SK-N-SH (cell line): ENCODE measurements at regions not wholly inside any gene's neighbourhood (a gene's known extent, or its start where the extent isn't known, plus 50 kb on each side); places are given as distances from the start of the nearest gene placed in this dataset.

Source experiments
- CTCF ChIA-PET: fragments of 300-600, 350-600 bp; formaldehyde crosslinking; extraction: SDS; loops from one replicate; lab custom pipeline; 2021; lab: Yijun Ruan, JAX
- POLR2A ChIA-PET: fragments of 350-600 bp; sonication (Branson Sonifier 250); formaldehyde crosslinking; extraction: SDS; loops from one replicate; lab custom pipeline; 2020; ENCODE audit warnings: antibody characterized with exemption, inconsistent platforms; lab: Yijun Ruan, JAX
- DNase-seq: peaks from one replicate; pipeline ENCODE4 v3.0.0; 2012
- H2AFZ ChIP-seq: fragments of 200-600 bp; sonication (generic); 2 replicates; pipeline ENCODE4 v1.8.1; 2016; ENCODE audit warnings: antibody characterized with exemption, mild to moderate bottlenecking, low read depth
- H3F3A ChIP-seq: fragments of 200-600 bp; sonication (generic); replicated peaks from 2 replicates; pipeline ENCODE3; 2016; ENCODE audit warnings: antibody characterized with exemption, mild to moderate bottlenecking; ENCODE audit not compliant: insufficient read depth
- H3K27ac ChIP-seq, 2 experiments: fragments of 200-500 bp in 1 of 2; fragments of 200-600 bp in 1 of 2; sonication (Bioruptor generic) in 1 of 2; sonication (generic), shearing (Covaris generic) in 1 of 2; 2 replicates each; pipeline versions ENCODE4 v1.5.1 to v1.6.1; 2014 to 2016; ENCODE audit warnings: low read depth in 2 of 2, inconsistent platforms in 1 of 2, low read length in 1 of 2, mild to moderate bottlenecking in 1 of 2, mixed read lengths in 1 of 2
- H3K27me3 ChIP-seq: fragments of 200-600 bp; sonication (generic), shearing (Covaris generic); 2 replicates; pipeline ENCODE4 v1.6.1; 2016; ENCODE audit warnings: mixed run types; ENCODE audit not compliant: insufficient read depth
- H3K36me3 ChIP-seq, 2 experiments: fragments of 200-500 bp in 1 of 2; fragments of 200-600 bp in 1 of 2; sonication (Bioruptor generic) in 1 of 2; sonication (generic) in 1 of 2; replicated peaks in 1 of 2; 2 replicates each; pipeline versions ENCODE3 to v1.5.1; 2014 to 2016; ENCODE audit warnings: low read length in 1 of 2, mild to moderate bottlenecking in 1 of 2; ENCODE audit not compliant: insufficient read depth in 2 of 2, control insufficient read depth in 1 of 2
- H3K4me1 ChIP-seq, 2 experiments: fragments of 200-500 bp in 1 of 2; fragments of 200-600 bp in 1 of 2; sonication (Bioruptor generic) in 1 of 2; sonication (generic), shearing (Covaris generic) in 1 of 2; 2 replicates each; pipeline versions ENCODE4 v1.5.1 to v1.6.1; 2014 to 2016; ENCODE audit warnings: low read depth in 1 of 2, low read length in 1 of 2, mixed run types in 1 of 2; ENCODE audit not compliant: insufficient read depth in 2 of 2, control insufficient read depth in 1 of 2
- H3K4me2 ChIP-seq: fragments of 200-600 bp; sonication (generic), shearing (Covaris generic); 2 replicates; pipeline ENCODE4 v1.6.1; 2017; ENCODE audit warnings: mixed run types
- H3K4me3 ChIP-seq, 2 experiments: fragments of 200-500 bp in 1 of 2; fragments of 200-600 bp in 1 of 2; sonication (Bioruptor generic) in 1 of 2; sonication (generic), shearing (Covaris generic) in 1 of 2; 2 replicates each; pipeline versions ENCODE4 v1.5.1 to v1.8.1; 2014 to 2016; ENCODE audit warnings: low read depth in 2 of 2, inconsistent platforms in 1 of 2, low read length in 1 of 2, mild to moderate bottlenecking in 1 of 2, mixed read lengths in 1 of 2, moderate library complexity in 1 of 2
- H3K79me2 ChIP-seq: fragments of 200-600 bp; sonication (generic); 2 replicates; pipeline ENCODE4 v1.8.1; 2017; ENCODE audit warnings: mild to moderate bottlenecking; ENCODE audit not compliant: insufficient read depth
- H3K9ac ChIP-seq: fragments of 200-600 bp; sonication (generic); 2 replicates; pipeline ENCODE4 v1.6.1; 2017; ENCODE audit warnings: mixed run types
- H3K9me2 ChIP-seq: fragments of 200-600 bp; sonication (generic); 2 replicates; pipeline ENCODE4 v1.6.1; 2017; ENCODE audit warnings: mixed run types
- H3K9me3 ChIP-seq: fragments of 200-600 bp; sonication (generic); 2 replicates; pipeline ENCODE4 v1.6.1; 2017; ENCODE audit warnings: mixed run types, mild to moderate bottlenecking, moderate library complexity
- H4K20me1 ChIP-seq: fragments of 200-600 bp; sonication (generic); 2 replicates; pipeline ENCODE4 v1.6.1; 2017; ENCODE audit warnings: mild to moderate bottlenecking, mixed run types; ENCODE audit not compliant: insufficient read depth
- EP300 ChIP-seq, 2 experiments: IDR thresholded peaks; 2 replicates each; pipeline versions ENCODE4 v1.4.0 to v1.6.1; 2012; ENCODE audit warnings: borderline replicate concordance in 1 of 2, low read depth in 1 of 2, low read length in 1 of 2
- FOSL2 ChIP-seq: IDR thresholded peaks from 2 replicates; pipeline ENCODE4 v1.4.0; 2012; ENCODE audit warnings: low read depth, mild to moderate bottlenecking, moderate library complexity, borderline replicate concordance
- FOXJ3 ChIP-seq: sonication (generic); formaldehyde crosslinking; IDR thresholded peaks from 2 replicates; pipeline ENCODE4 v1.5.1; 2020; ENCODE audit warnings: mild to moderate bottlenecking, missing genetic modification reagents
- GABPA ChIP-seq: IDR thresholded peaks from 2 replicates; pipeline ENCODE4 v1.4.0; 2012; ENCODE audit warnings: low read depth, mild to moderate bottlenecking
- IRF3 ChIP-seq: fragments of 150-350 bp; IDR thresholded peaks from 2 replicates; pipeline ENCODE4 v1.6.1; 2016; ENCODE audit warnings: mild to moderate bottlenecking, low read depth, low read length
- JUND ChIP-seq: IDR thresholded peaks from 2 replicates; pipeline ENCODE4 v1.4.0; 2012
- NFIC ChIP-seq: IDR thresholded peaks from 2 replicates; pipeline ENCODE4 v1.4.0; 2012; ENCODE audit warnings: borderline replicate concordance
- PBX3 ChIP-seq: IDR thresholded peaks from 2 replicates; pipeline ENCODE4; 2012
- POLR2AphosphoS5 ChIP-seq: IDR thresholded peaks from 2 replicates; pipeline ENCODE4 v1.6.1; 2012; ENCODE audit warnings: low read depth, low read length
- RCOR1 ChIP-seq: fragments of 150-350 bp; IDR thresholded peaks from 2 replicates; pipeline ENCODE4 v1.6.1; 2017; ENCODE audit warnings: antibody characterized with exemption, low read length
- RFX5 ChIP-seq: IDR thresholded peaks from 2 replicates; pipeline ENCODE4 v1.6.1; 2012; ENCODE audit warnings: mild to moderate bottlenecking, improper control_type of control experiment, low read length
- SMC3 ChIP-seq: IDR thresholded peaks from 2 replicates; pipeline ENCODE4 v1.6.1; 2012; ENCODE audit warnings: low read depth, low read length, improper control_type of control experiment
- TCF12 ChIP-seq: IDR thresholded peaks from 2 replicates; pipeline ENCODE4 v1.4.0; 2012
- TEAD4 ChIP-seq: IDR thresholded peaks from 2 replicates; pipeline ENCODE4 v1.4.0; 2012; ENCODE audit warnings: mild to moderate bottlenecking, borderline replicate concordance; ENCODE audit not compliant: insufficient read depth
- YY1 ChIP-seq: IDR thresholded peaks from 2 replicates; pipeline ENCODE4 v1.4.0; 2012; ENCODE audit warnings: low read depth, mild to moderate bottlenecking
- WGBS: methylation state at CpG from one replicate; pipeline ENCODE4 v1.1.6; 2017; ENCODE audit warnings: low lambda C conversion rate; 5-methylcytosine and 5-hydroxymethylcytosine counted together
- TF ChIP-seq, protein P1 (sequence below): IDR thresholded peaks from 2 replicates; pipeline ENCODE4 v1.4.0; 2012; ENCODE audit warnings: low read depth, borderline replicate concordance

GRCh38 chr5:110250755-110251154 is 475.7 kb downstream of the TMEM232 start (continued):
- TF ChIP-seq FOXJ3 (CRISPR knock-in tag): no peak
- no peak for TF ChIP-seq RFX5
- no peak for TF ChIP-seq RCOR1
- TF ChIP-seq IRF3: no peak

DNA sequence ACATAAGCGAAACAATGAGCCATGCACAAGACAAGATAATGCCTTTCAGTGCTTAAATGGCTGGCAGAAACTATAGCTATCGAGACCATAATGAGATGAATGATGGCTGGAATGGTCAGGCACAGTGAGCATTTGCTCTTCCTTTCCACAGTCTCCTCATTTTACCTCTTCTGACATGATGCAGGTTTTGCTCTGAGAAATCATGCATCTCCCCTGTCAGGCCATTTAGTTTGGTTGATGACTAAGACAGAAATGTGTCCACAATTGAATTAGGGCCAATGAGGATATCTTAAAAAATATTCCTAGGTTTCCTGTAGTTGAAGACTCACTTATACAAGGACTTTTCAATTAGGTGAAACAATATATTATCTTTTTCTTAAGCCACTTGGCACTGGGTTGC is 475.1 kb downstream of the TMEM232 start:
- WGBS: 47% methylated on average over 2 of the region's 2 CpGs
- CTCF ChIA-PET: no interaction called here

More for the DNA sequence above, 475.1 kb downstream of the TMEM232 start:
- no peaks in the 10 kb centered on the region for H3K9me2 ChIP-seq
- TF ChIP-seq GABPA (no peak), SMC3 (no peak), TEAD4 (peak; percentile 76; the same call in 1 of the 2 replicates), PBX3 (peak; percentile 89), NFIC (peak; percentile 71; the same call in 1 of the 2 replicates), EP300 (IDR thresholded peaks at IDR 0.05; ENCODE audit: borderline replicate concordance in 1 of 2, low read depth in 1 of 2, low read length in 1 of 2) (peak; percentile 65 to 70; a peak in 3 of 4 replicates), FOXJ3 (CRISPR knock-in tag) (no peak), FOSL2 (peak; percentile 25; the same call in 1 of the 2 replicates), YY1 (no peak), JUND (peak; percentile 62; the same call in 1 of the 2 replicates), RCOR1 (no peak), TCF12 (peak; percentile 81), POLR2AphosphoS5 (peak; percentile 70; the same call in 1 of the 2 replicates)
- TF ChIP-seq, protein P1, sequence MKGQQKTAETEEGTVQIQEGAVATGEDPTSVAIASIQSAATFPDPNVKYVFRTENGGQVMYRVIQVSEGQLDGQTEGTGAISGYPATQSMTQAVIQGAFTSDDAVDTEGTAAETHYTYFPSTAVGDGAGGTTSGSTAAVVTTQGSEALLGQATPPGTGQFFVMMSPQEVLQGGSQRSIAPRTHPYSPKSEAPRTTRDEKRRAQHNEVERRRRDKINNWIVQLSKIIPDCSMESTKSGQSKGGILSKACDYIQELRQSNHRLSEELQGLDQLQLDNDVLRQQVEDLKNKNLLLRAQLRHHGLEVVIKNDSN: no peak
- H2AFZ ChIP-seq: no peak overlapping the region
- peak overlapping the region in 1 of 2 experiments; percentile 34; a peak in 1 of 4 replicates for H3K27ac ChIP-seq
- H3K79me2 ChIP-seq: no peaks in the 10 kb centered on the region
- H3K4me1 ChIP-seq: no peaks in the 10 kb centered on the region
- H3K36me3 ChIP-seq: no peaks in the 10 kb centered on the region
- H3K4me3 ChIP-seq: no peak overlapping the region
- no peaks in the 10 kb centered on the region for H3K9me3 ChIP-seq
- POLR2A ChIA-PET: no interaction called here
- no peak overlapping the region for H3K9ac ChIP-seq
- no peak overlapping the region for H3K4me2 ChIP-seq
- H3K27me3 ChIP-seq: no peaks in the 10 kb centered on the region
- no peak for DNase-seq
- no peaks in the 10 kb centered on the region for H4K20me1 ChIP-seq
- no peaks in the 10 kb centered on the region for H3F3A ChIP-seq
